ENCODE measurements at regions not wholly inside any gene's neighbourhood (a gene's known extent, or its start where the extent isn't known, plus 50 kb on each side); places are given as distances from the start of the nearest gene placed in this dataset.

- ATAC-seq (peak; percentile 79), DNase-seq (ENCODE audit: low spot score) (no peak)
- H3K4me1 Mint-ChIP-seq, result peaks cover 71% of the 10 kb centered on the region
- peak overlapping the region; percentile 97 for H3K27ac Mint-ChIP-seq
- POLR2A ChIA-PET, result no interaction called here
- H3K4me3 Mint-ChIP-seq, result peak overlapping the region; percentile 24
- H3K9me3 Mint-ChIP-seq, result peaks cover 9% of the 10 kb centered on the region
- no peak for TF ChIP-seq GABPB1 (CRISPR knock-in tag; IDR thresholded peaks at IDR 0.05)
- TF ChIP-seq TEAD1 (CRISPR knock-in tag; IDR thresholded peaks at IDR 0.05), result peak; percentile 56; the same call in 1 of the 2 replicates
- H3K36me3 Mint-ChIP-seq, result peaks cover 4% of the 10 kb centered on the region; the same call in 1 of the 2 replicates
- CTCF ChIA-PET, result interaction anchor here (2.2 kb wide), 1 partner anchor 87 kb away, joined by 5 read pairs; no protein-coding TSS in a partner anchor
- H3K27me3 Mint-ChIP-seq (ENCODE audit: low read depth), result no peaks in the 10 kb centered on the region
These were observed 52.7 kb upstream of the PRSS1 start for GRCh38 chr7:142696456-142697179.

- H3K27ac Mint-ChIP-seq, result no peak overlapping the region
- peaks cover 52% of the 10 kb centered on the region for H3K4me1 Mint-ChIP-seq
- peaks cover 4% of the 10 kb centered on the region; the same call in 1 of the 2 replicates for H3K36me3 Mint-ChIP-seq
- POLR2A ChIA-PET, result interaction anchor here (0.6 kb wide), 1 partner anchor 1879 kb away, joined by 5 read pairs; no protein-coding TSS in a partner anchor
- no peak for DNase-seq (ENCODE audit: low spot score)
- ATAC-seq, result no peak
- H3K4me3 Mint-ChIP-seq, result no peak overlapping the region
- TF ChIP-seq USF2 (CRISPR knock-in tag; IDR thresholded peaks at IDR 0.05), result no peak
- no peak for TF ChIP-seq MYBL2 (CRISPR knock-in tag; IDR thresholded peaks at IDR 0.05)
- no peak for TF ChIP-seq ATF6 (CRISPR knock-in tag; IDR thresholded peaks at IDR 0.05)
- no peak for TF ChIP-seq JAZF1 (CRISPR knock-in tag; IDR thresholded peaks at IDR 0.05)
- no peak for TF ChIP-seq TCF7 (CRISPR knock-in tag; IDR thresholded peaks at IDR 0.05; ENCODE audit: low read depth)
- TF ChIP-seq NR2C2 (CRISPR knock-in tag; IDR thresholded peaks at IDR 0.05), result no peak
- no peak for TF ChIP-seq ZNF281 (CRISPR knock-in tag; IDR thresholded peaks at IDR 0.05)
- TF ChIP-seq ZNF121 (CRISPR knock-in tag; IDR thresholded peaks at IDR 0.05), result no peak
- no peak for TF ChIP-seq ATF2 (CRISPR knock-in tag; IDR thresholded peaks at IDR 0.05; ENCODE audit: borderline replicate concordance, low read depth)
- no peak for TF ChIP-seq GTF2I (CRISPR knock-in tag; conservative IDR thresholded peaks at IDR 0.05)
- TF ChIP-seq PRDM15 (CRISPR knock-in tag; IDR thresholded peaks at IDR 0.05), result no peak
- TF ChIP-seq SOX15 (CRISPR knock-in tag; IDR thresholded peaks at IDR 0.05), result no peak
- no peak for TF ChIP-seq PRRX2 (CRISPR knock-in tag; IDR thresholded peaks at IDR 0.05)
- no peak for TF ChIP-seq FOXK1 (CRISPR knock-in tag; IDR thresholded peaks at IDR 0.05)
- TF ChIP-seq IRF2 (CRISPR knock-in tag; IDR thresholded peaks at IDR 0.05; ENCODE audit: borderline replicate concordance, low read depth), result no peak
- no peak for TF ChIP-seq GABPB1 (CRISPR knock-in tag; IDR thresholded peaks at IDR 0.05)
- no peak for TF ChIP-seq TEAD1 (CRISPR knock-in tag; IDR thresholded peaks at IDR 0.05)
- TF ChIP-seq NFE2L1 (CRISPR knock-in tag; IDR thresholded peaks at IDR 0.05), result no peak
- no peak for TF ChIP-seq FOXP4 (CRISPR knock-in tag; IDR thresholded peaks at IDR 0.05)
- peaks cover 5% of the 10 kb centered on the region for H3K9me3 Mint-ChIP-seq
- CTCF ChIA-PET, result interaction anchor here (2.2 kb wide), 1 partner anchor 89 kb away, joined by 5 read pairs; no protein-coding TSS in a partner anchor
- no peaks in the 10 kb centered on the region for H3K27me3 Mint-ChIP-seq (ENCODE audit: low read depth)
These were observed 55.4 kb upstream of the PRSS1 start for GRCh38 chr7:142693911-142694310.
